GM18867 (cell line): ENCODE measurements at regions not wholly inside any gene's neighbourhood (a gene's known extent, or its start where the extent isn't known, plus 50 kb on each side); places are given as distances from the start of the nearest gene placed in this dataset.

Experiments used
- ATAC-seq: cut with Tn5 transposase; IDR thresholded peaks from one replicate; pipeline ENCODE4 v1.9.1; 2021; ENCODE audit warnings: mild to moderate bottlenecking, moderate library complexity; ENCODE audit not compliant: unreplicated experiment

GRCh38 chr3:102745881-102746280 is 311.1 kb downstream of the ZPLD1 start:
- no peak for ATAC-seq

GRCh38 chr3:102747611-102748010 is 312.8 kb downstream of the ZPLD1 start:
- ATAC-seq = no peak

- no peak for ATAC-seq
Observed at GRCh38 chr3:102748646-102749045, 313.8 kb downstream of the ZPLD1 start.

GRCh38 chr3:102750322-102750721 is 315.5 kb downstream of the ZPLD1 start:
- ATAC-seq = no peak

GRCh38 chr3:102753901-102754300 is 319.1 kb downstream of the ZPLD1 start:
- ATAC-seq = no peak

- no peak for ATAC-seq
Observed at GRCh38 chr3:102756706-102757105, 321.9 kb downstream of the ZPLD1 start.

GRCh38 chr3:102757950-102758349 is 323.1 kb downstream of the ZPLD1 start:
- ATAC-seq = no peak

- ATAC-seq = no peak
Observed at GRCh38 chr3:102761766-102762165, 327.0 kb downstream of the ZPLD1 start.

GRCh38 chr3:102790747-102791325 is 356.0 kb downstream of the ZPLD1 start:
- ATAC-seq = no peak

GRCh38 chr3:102791641-102792589 is 357.1 kb downstream of the ZPLD1 start:
- ATAC-seq = no peak

GRCh38 chr3:102796804-102797203 is 362.0 kb downstream of the ZPLD1 start:
- ATAC-seq = no peak

GRCh38 chr3:102802819-102803420 is 368.1 kb downstream of the ZPLD1 start:
- no peak for ATAC-seq

- no peak for ATAC-seq
Observed at GRCh38 chr3:102810937-102811336, 376.1 kb downstream of the ZPLD1 start.

GRCh38 chr3:102826636-102827035 is 391.8 kb downstream of the ZPLD1 start:
- ATAC-seq = no peak

GRCh38 chr3:102827386-102827785 is 392.6 kb downstream of the ZPLD1 start:
- ATAC-seq = no peak

GRCh38 chr3:102830415-102830814 is 395.6 kb downstream of the ZPLD1 start:
- no peak for ATAC-seq

GRCh38 chr3:102841866-102842265 is 407.1 kb downstream of the ZPLD1 start:
- no peak for ATAC-seq

GRCh38 chr3:102866845-102867244 is 432.0 kb downstream of the ZPLD1 start:
- no peak for ATAC-seq

GRCh38 chr3:102883515-102883914 is 448.7 kb downstream of the ZPLD1 start:
- ATAC-seq = no peak

- no peak for ATAC-seq
Observed at GRCh38 chr3:102885289-102885688, 450.5 kb downstream of the ZPLD1 start.

GRCh38 chr3:102887431-102887830 is 452.6 kb downstream of the ZPLD1 start:
- no peak for ATAC-seq
